GM10266 (cell line): ENCODE measurements at regions not wholly inside any gene's neighbourhood (a gene's known extent, or its start where the extent isn't known, plus 50 kb on each side); places are given as distances from the start of the nearest gene placed in this dataset.

Experiments used
- DNase-seq: peaks from one replicate; pipeline ENCODE4 v3.0.0; 2012; ENCODE audit errors: extremely low spot score
- TF ChIP-seq, protein P1 (sequence below): IDR thresholded peaks from 2 replicates; pipeline ENCODE4 v1.5.1; 2012; ENCODE audit warnings: mild to moderate bottlenecking, low read depth; ENCODE audit not compliant: control insufficient read depth, insufficient read depth; ENCODE audit errors: missing control alignments

DNA sequence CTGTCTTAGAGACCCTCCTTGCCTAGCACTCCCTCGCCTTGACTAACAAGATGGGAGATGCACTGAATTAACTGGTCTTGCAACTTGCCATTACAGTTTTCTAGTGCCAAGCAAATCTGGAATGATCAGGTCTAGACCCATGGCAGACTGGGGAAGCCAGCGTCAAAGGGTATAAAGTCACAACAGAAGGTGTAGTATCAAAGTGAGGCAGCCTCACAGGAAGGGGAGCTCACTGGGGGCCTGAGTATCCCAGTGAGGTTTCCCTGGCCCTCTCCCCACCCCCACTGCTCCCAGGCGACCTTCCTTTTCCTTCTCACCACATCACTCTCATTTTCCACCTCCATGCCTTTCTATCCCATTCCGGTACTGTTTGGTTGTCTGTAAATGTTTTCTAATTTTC, 83.5 kb upstream of the DOCK9 start:
- no peak for DNase-seq
- TF ChIP-seq, protein P1, sequence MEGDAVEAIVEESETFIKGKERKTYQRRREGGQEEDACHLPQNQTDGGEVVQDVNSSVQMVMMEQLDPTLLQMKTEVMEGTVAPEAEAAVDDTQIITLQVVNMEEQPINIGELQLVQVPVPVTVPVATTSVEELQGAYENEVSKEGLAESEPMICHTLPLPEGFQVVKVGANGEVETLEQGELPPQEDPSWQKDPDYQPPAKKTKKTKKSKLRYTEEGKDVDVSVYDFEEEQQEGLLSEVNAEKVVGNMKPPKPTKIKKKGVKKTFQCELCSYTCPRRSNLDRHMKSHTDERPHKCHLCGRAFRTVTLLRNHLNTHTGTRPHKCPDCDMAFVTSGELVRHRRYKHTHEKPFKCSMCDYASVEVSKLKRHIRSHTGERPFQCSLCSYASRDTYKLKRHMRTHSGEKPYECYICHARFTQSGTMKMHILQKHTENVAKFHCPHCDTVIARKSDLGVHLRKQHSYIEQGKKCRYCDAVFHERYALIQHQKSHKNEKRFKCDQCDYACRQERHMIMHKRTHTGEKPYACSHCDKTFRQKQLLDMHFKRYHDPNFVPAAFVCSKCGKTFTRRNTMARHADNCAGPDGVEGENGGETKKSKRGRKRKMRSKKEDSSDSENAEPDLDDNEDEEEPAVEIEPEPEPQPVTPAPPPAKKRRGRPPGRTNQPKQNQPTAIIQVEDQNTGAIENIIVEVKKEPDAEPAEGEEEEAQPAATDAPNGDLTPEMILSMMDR = no peak

DNA sequence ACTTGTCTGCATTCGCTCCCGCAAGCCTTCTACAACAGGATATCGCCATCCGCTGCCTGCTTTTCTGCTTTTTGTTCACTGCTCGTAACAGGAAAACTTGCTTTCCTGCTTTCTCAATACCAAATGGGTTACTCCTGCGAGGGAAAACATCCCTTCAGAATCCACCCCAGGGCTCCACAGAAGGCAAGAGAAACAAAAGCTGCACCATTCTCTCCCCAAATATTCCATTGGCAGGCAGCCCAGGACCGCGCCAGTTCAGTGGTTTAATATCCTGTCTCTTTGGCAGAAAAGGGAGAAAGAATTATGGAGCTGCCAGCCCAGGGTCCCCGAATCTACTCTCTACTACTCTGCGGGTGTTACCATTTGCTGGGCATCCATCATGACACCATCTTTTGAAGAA, 84.7 kb upstream of the DOCK9 start:
- TF ChIP-seq, protein P1 = no peak

DNA sequence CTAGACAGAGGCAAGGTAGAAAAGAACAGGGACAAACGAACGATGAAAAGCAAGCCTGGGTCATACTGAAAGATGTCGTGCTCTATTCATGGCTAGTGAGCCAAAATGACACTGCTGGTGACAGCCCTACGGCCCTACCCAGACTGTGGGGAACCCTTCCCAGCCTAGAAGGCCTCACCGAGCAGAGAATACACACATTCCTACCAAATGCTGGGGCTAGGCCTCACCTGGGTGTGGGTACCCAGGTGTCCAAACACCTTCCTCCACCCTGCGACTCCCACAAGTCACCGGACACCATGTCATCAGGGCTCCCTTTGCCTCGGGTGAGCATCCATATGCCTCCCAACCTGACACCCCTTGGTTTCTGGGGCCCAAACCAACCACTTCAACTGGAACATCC, 85.3 kb upstream of the DOCK9 start:
- DNase-seq = no peak
- TF ChIP-seq, protein P1 = no peak

More for the DNA sequence above, 84.7 kb upstream of the DOCK9 start:
- no peak for DNase-seq

GRCh38 chr13:99063952-99064351, 86.1 kb upstream of the DOCK9 start:
- TF ChIP-seq, protein P1 = no peak
- no peak for DNase-seq

DNA sequence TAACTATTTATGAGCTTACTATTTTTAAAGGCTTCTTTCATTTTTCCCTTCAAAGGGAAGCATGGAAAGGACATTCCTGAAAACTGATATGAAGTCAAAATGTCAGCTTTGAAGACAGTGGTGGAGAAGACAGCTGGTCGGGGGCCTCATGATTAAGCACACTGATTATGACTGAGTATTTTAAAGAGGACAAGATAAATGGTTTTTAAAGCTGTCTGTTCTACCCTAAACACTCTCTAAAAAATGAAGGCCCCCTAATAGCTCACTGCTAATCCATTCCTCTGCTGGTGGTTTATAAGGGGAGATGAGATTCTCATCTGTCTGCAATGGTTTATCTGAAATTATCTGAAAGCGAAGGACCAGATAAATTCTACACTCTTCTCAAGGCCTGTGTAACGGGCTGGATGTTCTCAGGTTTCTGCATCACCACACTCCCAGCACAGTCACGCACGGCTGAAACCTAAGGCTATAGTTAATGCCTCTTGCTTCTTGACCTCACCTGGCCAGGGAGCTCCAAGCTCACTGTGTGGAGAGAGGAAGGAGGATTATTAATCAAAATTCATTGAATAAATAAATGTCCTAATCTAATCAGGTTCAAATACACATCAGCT, 86.9 kb upstream of the DOCK9 start:
- TF ChIP-seq, protein P1 = no peak
- no peak for DNase-seq

- no peak for DNase-seq
- TF ChIP-seq, protein P1 = no peak
These were observed 87.6 kb upstream of the DOCK9 start for GRCh38 chr13:99065235-99066015.

DNA sequence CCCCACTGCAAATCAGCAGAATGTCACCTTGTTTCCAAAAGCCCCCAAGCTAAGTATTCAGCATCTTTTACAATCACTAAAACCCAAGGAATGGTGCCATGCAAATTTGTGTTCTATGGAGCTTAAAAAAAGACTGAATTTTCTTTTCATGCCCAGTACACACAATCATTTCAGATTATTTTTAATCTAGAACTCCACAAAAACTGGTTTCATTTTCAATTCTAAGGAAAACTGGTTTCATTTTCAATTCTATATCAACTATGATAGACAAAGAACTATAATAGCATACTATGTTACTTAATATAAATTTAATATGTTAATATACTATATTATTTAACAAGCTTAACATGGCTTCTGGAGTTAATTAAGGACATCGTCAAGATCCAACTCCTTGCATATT, 88.4 kb upstream of the DOCK9 start:
- no peak for DNase-seq
- TF ChIP-seq, protein P1 = no peak
